ENCODE measurements at regions not wholly inside any gene's neighbourhood (a gene's known extent, or its start where the extent isn't known, plus 50 kb on each side); places are given as distances from the start of the nearest gene placed in this dataset.

DNA sequence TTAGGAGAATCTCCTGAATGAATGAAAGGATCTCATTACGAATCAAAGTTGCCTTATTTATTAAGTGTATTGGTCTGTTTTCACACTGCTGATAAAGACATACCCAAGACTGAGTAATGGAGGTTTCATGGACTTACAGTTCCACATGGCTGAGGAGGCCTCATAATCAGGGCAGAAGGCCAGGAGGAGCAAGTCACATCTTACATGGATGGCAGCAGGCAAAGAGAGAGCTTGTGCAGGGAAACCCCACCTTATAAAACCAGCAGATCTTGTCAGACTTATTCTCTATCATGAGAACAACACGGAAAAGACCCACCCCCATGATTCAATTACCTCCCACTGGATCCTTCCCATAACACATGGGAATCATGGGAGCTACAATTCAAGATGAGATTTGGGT is 785.2 kb upstream of the POU3F3 start:
- TF ChIP-seq SNAI2 (CRISPR knock-in tag; IDR thresholded peaks at IDR 0.05): no peak
- TF ChIP-seq, protein P1, sequence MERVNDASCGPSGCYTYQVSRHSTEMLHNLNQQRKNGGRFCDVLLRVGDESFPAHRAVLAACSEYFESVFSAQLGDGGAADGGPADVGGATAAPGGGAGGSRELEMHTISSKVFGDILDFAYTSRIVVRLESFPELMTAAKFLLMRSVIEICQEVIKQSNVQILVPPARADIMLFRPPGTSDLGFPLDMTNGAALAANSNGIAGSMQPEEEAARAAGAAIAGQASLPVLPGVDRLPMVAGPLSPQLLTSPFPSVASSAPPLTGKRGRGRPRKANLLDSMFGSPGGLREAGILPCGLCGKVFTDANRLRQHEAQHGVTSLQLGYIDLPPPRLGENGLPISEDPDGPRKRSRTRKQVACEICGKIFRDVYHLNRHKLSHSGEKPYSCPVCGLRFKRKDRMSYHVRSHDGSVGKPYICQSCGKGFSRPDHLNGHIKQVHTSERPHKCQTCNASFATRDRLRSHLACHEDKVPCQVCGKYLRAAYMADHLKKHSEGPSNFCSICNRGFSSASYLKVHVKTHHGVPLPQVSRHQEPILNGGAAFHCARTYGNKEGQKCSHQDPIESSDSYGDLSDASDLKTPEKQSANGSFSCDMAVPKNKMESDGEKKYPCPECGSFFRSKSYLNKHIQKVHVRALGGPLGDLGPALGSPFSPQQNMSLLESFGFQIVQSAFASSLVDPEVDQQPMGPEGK (CRISPR knock-in tag; IDR thresholded peaks at IDR 0.05; ENCODE audit: borderline replicate concordance): no peak
- TF ChIP-seq, protein P2, sequence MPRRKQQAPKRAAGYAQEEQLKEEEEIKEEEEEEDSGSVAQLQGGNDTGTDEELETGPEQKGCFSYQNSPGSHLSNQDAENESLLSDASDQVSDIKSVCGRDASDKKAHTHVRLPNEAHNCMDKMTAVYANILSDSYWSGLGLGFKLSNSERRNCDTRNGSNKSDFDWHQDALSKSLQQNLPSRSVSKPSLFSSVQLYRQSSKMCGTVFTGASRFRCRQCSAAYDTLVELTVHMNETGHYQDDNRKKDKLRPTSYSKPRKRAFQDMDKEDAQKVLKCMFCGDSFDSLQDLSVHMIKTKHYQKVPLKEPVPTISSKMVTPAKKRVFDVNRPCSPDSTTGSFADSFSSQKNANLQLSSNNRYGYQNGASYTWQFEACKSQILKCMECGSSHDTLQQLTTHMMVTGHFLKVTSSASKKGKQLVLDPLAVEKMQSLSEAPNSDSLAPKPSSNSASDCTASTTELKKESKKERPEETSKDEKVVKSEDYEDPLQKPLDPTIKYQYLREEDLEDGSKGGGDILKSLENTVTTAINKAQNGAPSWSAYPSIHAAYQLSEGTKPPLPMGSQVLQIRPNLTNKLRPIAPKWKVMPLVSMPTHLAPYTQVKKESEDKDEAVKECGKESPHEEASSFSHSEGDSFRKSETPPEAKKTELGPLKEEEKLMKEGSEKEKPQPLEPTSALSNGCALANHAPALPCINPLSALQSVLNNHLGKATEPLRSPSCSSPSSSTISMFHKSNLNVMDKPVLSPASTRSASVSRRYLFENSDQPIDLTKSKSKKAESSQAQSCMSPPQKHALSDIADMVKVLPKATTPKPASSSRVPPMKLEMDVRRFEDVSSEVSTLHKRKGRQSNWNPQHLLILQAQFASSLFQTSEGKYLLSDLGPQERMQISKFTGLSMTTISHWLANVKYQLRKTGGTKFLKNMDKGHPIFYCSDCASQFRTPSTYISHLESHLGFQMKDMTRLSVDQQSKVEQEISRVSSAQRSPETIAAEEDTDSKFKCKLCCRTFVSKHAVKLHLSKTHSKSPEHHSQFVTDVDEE (CRISPR knock-in tag; IDR thresholded peaks at IDR 0.05): no peak
- TF ChIP-seq, protein P3, sequence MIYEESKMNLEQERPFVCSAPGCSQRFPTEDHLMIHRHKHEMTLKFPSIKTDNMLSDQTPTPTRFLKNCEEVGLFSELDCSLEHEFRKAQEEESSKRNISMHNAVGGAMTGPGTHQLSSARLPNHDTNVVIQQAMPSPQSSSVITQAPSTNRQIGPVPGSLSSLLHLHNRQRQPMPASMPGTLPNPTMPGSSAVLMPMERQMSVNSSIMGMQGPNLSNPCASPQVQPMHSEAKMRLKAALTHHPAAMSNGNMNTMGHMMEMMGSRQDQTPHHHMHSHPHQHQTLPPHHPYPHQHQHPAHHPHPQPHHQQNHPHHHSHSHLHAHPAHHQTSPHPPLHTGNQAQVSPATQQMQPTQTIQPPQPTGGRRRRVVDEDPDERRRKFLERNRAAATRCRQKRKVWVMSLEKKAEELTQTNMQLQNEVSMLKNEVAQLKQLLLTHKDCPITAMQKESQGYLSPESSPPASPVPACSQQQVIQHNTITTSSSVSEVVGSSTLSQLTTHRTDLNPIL (CRISPR knock-in tag; IDR thresholded peaks at IDR 0.05; ENCODE audit: low read depth): no peak
- no peak for TF ChIP-seq TOX (CRISPR knock-in tag; IDR thresholded peaks at IDR 0.05; ENCODE audit: borderline replicate concordance)
- TF ChIP-seq ARNTL (CRISPR knock-in tag; IDR thresholded peaks at IDR 0.05; ENCODE audit: borderline replicate concordance, low read depth): no peak
- TF ChIP-seq ZNF70 (CRISPR knock-in tag; IDR thresholded peaks at IDR 0.05): no peak
- TF ChIP-seq RARB (CRISPR knock-in tag; IDR thresholded peaks at IDR 0.05): no peak
- TF ChIP-seq ZC3H10 (CRISPR knock-in tag; IDR thresholded peaks at IDR 0.05): no peak
- no peak for TF ChIP-seq GLIS3 (CRISPR knock-in tag; IDR thresholded peaks at IDR 0.05)
- TF ChIP-seq ZNF565 (CRISPR knock-in tag; conservative IDR thresholded peaks at IDR 0.05; ENCODE audit: low read depth): no peak
- TF ChIP-seq ZFP3 (CRISPR knock-in tag; IDR thresholded peaks at IDR 0.05): no peak

Measured in SK-N-SH treated with all-trans-retinoic acid at 6 μM for 48 hours (cell line).